ENCODE measurements at regions not wholly inside any gene's neighbourhood (a gene's known extent, or its start where the extent isn't known, plus 50 kb on each side); places are given as distances from the start of the nearest gene placed in this dataset.
"Not testable (repeated sequence)": the region's sequence is repeated elsewhere in the genome, so short reads cannot be mapped to it uniquely, and the experiment has no call there.

DNA sequence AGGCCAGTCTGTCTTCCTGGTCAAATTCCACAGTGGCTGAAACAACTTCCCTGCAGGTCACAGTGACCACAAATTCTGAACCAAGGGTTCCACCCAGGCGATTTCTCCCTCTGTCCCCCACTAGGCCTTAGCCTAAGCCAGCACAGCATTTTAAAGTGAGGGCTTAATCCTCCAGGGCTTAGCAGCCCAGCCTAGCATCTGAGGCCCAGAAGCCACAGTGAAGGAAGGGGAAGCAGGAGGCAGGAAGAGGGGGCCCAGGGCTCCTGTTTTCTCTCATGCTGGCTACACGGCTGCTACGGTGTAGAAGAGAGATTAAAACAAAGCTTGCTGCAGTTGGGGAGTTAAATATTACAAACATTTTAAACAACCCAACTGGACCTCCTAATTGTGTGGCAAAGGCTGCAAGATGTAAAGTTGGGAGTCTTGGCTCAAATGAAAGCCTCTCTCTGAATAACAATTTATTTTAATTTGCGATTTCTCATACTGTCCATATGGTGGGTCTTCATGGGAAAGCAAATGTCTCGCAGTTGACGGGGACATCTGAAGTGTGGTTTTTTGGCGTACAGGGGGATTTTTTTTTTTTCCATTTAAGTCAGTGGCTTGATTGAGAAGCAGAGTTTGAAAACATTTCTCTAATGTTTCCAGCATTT is 170.8 kb upstream of the RAI2 start:
- Mint-ChIP-seq H3K4me3 (no peak overlapping the region), H3K9me3 (no peaks in the 10 kb centered on the region), H3K4me1 (no peaks in the 10 kb centered on the region), H3K27me3 (ENCODE audit: low read depth) (no peaks in the 10 kb centered on the region), H3K27ac (ENCODE audit: unreplicated experiment) (no peak overlapping the region), H3K36me3 (ENCODE audit: low read depth) (peaks cover 5% of the 10 kb centered on the region)
- TF ChIP-seq, protein P1, sequence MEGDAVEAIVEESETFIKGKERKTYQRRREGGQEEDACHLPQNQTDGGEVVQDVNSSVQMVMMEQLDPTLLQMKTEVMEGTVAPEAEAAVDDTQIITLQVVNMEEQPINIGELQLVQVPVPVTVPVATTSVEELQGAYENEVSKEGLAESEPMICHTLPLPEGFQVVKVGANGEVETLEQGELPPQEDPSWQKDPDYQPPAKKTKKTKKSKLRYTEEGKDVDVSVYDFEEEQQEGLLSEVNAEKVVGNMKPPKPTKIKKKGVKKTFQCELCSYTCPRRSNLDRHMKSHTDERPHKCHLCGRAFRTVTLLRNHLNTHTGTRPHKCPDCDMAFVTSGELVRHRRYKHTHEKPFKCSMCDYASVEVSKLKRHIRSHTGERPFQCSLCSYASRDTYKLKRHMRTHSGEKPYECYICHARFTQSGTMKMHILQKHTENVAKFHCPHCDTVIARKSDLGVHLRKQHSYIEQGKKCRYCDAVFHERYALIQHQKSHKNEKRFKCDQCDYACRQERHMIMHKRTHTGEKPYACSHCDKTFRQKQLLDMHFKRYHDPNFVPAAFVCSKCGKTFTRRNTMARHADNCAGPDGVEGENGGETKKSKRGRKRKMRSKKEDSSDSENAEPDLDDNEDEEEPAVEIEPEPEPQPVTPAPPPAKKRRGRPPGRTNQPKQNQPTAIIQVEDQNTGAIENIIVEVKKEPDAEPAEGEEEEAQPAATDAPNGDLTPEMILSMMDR (conservative IDR thresholded peaks at IDR 0.05), result no peak
- DNase-seq (ENCODE audit: low read depth, low spot score), result no peak

DNA sequence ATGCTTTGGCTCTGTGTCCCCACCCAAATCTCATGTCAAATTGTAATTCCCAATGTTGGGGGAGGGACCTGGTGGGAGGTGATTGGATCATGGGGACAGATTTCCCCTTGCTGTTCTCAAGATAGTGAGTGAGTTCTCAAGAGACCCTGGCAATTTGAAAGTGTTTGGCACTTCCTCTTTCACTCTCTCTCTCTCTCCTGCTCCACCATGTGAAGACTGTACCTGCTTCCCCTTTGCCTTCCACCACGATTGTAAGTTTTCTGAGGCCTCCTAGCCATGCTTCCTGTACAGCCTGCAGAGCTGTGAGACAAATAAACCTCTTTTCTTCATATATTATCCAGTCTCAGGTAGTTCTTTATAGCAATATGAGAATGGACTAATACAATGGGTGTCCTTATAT is 169.6 kb upstream of the RAI2 start:
- not testable (repeated sequence) for H3K9me3 Mint-ChIP-seq; H3K27ac Mint-ChIP-seq (ENCODE audit: unreplicated experiment); DNase-seq (ENCODE audit: low read depth, low spot score); H3K36me3 Mint-ChIP-seq (ENCODE audit: low read depth); H3K4me1 Mint-ChIP-seq; H3K4me3 Mint-ChIP-seq; H3K27me3 Mint-ChIP-seq (ENCODE audit: low read depth)

DNA sequence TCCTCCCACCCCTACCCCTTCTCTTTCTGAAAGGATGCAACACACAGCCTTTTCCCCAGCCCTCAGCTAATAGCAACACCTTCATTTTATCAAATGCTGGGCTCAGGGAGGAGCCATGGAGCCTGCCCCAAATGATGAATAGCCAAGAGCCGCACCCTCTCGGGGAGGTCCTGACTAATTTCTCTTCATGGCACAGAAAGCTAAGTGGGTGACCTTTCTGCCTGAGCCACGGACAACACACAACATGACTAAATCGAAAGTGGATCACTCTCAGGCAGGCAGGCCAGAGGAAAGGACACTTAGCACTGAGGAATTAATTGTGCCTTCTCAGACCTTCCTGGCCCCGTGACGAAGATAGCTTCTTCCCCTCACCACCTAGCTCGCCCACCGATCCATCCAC is 165.1 kb upstream of the RAI2 start:
- H3K27ac Mint-ChIP-seq (ENCODE audit: unreplicated experiment), result no peak overlapping the region
- no peak for DNase-seq (ENCODE audit: low read depth, low spot score)
- peaks cover 5% of the 10 kb centered on the region for H3K36me3 Mint-ChIP-seq (ENCODE audit: low read depth)
- peaks cover 2% of the 10 kb centered on the region for H3K9me3 Mint-ChIP-seq
- H3K4me1 Mint-ChIP-seq, result no peaks in the 10 kb centered on the region
- no peaks in the 10 kb centered on the region for H3K27me3 Mint-ChIP-seq (ENCODE audit: low read depth)
- TF ChIP-seq, protein P1 (conservative IDR thresholded peaks at IDR 0.05), result no peak
- no peak overlapping the region for H3K4me3 Mint-ChIP-seq

DNA sequence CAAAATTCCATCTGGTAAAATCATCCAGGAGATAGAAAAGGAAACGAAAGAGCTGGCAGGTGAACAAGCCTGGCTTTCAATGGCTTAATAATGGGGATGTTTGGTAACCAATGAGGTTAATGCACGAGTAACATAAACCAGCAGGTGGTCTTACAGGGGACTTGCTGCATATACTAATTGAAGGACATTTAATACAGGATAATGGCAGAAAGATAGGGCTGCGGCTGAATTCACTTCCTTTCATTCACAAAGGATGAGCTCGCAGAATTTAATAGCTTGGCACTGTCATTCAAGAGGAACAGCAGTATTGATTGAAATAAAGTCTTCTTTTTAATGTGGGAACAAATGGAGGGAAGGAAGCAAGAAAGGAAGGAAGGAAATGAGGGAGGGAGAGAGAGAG is 156.3 kb upstream of the RAI2 start:
- Mint-ChIP-seq H3K9me3 (peaks cover 11% of the 10 kb centered on the region), H3K36me3 (ENCODE audit: low read depth) (peaks cover 5% of the 10 kb centered on the region)
- DNase-seq (ENCODE audit: low read depth, low spot score), result no peak

DNA sequence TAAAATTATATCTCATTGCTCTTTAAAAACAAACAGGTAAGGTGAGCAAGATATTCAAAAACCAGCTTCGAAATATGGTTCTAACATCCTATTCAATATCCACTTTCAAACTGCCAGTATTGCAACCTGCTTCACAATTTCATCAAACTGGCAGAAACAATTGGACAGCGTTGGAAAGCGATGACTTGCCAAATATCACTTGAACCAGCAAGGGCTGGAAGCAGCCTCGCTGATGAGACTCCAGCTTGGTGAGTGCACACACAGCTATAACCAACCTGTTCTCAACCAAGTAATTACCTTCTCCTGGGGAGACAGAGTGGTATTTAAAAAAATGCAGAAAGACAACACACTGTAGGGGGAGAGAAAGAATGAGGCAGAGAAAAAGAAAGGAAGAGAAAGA is 155.8 kb upstream of the RAI2 start:
- no peaks in the 10 kb centered on the region for H3K27me3 Mint-ChIP-seq (ENCODE audit: low read depth)
- H3K9me3 Mint-ChIP-seq, result peaks cover 14% of the 10 kb centered on the region
- no peak overlapping the region for H3K27ac Mint-ChIP-seq (ENCODE audit: unreplicated experiment)
- peaks cover 5% of the 10 kb centered on the region for H3K36me3 Mint-ChIP-seq (ENCODE audit: low read depth)
- TF ChIP-seq, protein P1 (conservative IDR thresholded peaks at IDR 0.05), result no peak
- DNase-seq (ENCODE audit: low read depth, low spot score), result no peak
- H3K4me1 Mint-ChIP-seq, result peaks cover 15% of the 10 kb centered on the region
- H3K4me3 Mint-ChIP-seq, result no peak overlapping the region

More for the DNA sequence above, 156.3 kb upstream of the RAI2 start:
- TF ChIP-seq, protein P1 (conservative IDR thresholded peaks at IDR 0.05), result no peak
- no peak overlapping the region for H3K4me3 Mint-ChIP-seq
- no peak overlapping the region for H3K27ac Mint-ChIP-seq (ENCODE audit: unreplicated experiment)
- no peaks in the 10 kb centered on the region for H3K27me3 Mint-ChIP-seq (ENCODE audit: low read depth)
- H3K4me1 Mint-ChIP-seq, result peaks cover 15% of the 10 kb centered on the region

DNA sequence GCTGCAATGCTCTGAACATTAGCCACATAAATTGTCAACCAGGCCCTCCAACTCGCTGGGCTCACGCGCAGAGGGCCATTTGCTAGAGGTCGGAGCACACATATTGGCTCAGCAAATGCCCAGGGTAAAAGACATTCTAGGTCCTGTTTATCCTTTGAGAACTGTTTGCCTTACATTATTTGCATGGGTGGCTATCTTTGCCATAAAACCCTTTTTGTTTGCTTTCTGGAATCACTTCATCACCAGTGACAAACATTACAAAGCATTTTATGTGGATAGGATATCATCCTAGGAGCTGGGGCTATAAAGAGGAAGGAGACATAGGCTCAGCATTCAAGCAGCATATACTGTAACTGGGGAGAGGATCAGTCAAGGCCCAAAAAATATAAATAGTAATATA is 149.2 kb upstream of the RAI2 start:
- no peaks in the 10 kb centered on the region for H3K27me3 Mint-ChIP-seq (ENCODE audit: low read depth)
- H3K4me1 Mint-ChIP-seq, result no peaks in the 10 kb centered on the region
- DNase-seq (ENCODE audit: low read depth, low spot score), result no peak
- TF ChIP-seq, protein P1 (conservative IDR thresholded peaks at IDR 0.05), result no peak
- H3K27ac Mint-ChIP-seq (ENCODE audit: unreplicated experiment), result no peak overlapping the region
- H3K9me3 Mint-ChIP-seq, result peaks cover 8% of the 10 kb centered on the region
- H3K36me3 Mint-ChIP-seq (ENCODE audit: low read depth), result peaks cover 3% of the 10 kb centered on the region
- H3K4me3 Mint-ChIP-seq, result no peak overlapping the region

Measured in neural crest cell (in vitro differentiated cells).